ENCODE measurements at regions not wholly inside any gene's neighbourhood (a gene's known extent, or its start where the extent isn't known, plus 50 kb on each side); places are given as distances from the start of the nearest gene placed in this dataset.

GRCh38 chr20:11377761-11378160 lies 539.9 kb upstream of the BTBD3 start:
- DNase-seq (ENCODE audit: low read depth), result no peak
- no peak overlapping the region for H3K4me3 ChIP-seq (ENCODE audit: low read depth, low read length)
- no peak for TF ChIP-seq CTCF (IDR thresholded peaks at IDR 0.05; ENCODE audit: insufficient read depth, low read length)

DNA sequence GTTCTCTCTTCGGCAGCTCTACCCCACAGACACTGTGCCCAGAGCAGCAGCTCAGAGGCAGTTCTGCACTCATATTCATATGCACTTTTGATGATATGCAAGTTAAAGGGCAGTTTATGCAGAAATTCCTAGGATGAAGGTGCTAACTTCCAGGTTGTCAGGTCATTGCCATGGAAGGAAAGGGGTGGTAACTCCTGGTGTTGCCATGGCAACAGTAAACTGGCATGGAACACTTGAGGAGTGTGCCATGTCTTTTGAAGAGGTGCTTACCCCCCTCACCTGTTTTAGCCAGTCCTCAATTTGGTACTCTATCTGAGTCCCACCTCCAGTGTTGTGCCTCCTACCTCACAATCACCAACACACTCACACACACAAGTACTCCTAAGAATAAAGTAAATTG lies 539.4 kb upstream of the BTBD3 start:
- no peak overlapping the region for H3K4me3 ChIP-seq (ENCODE audit: low read depth, low read length)
- no peak for TF ChIP-seq CTCF (IDR thresholded peaks at IDR 0.05; ENCODE audit: insufficient read depth, low read length)
- no peak for DNase-seq (ENCODE audit: low read depth)

- no peak for DNase-seq (ENCODE audit: low read depth)
Measured at GRCh38 chr20:11379257-11380011, 538.3 kb upstream of the BTBD3 start.

GRCh38 chr20:11380283-11380682 lies 537.4 kb upstream of the BTBD3 start:
- no peak for TF ChIP-seq CTCF (IDR thresholded peaks at IDR 0.05; ENCODE audit: insufficient read depth, low read length)
- H3K4me3 ChIP-seq (ENCODE audit: low read depth, low read length), result no peak overlapping the region
- DNase-seq (ENCODE audit: low read depth), result no peak

More at GRCh38 chr20:11379257-11380011, 538.3 kb upstream of the BTBD3 start:
- H3K4me3 ChIP-seq (ENCODE audit: low read depth, low read length), result no peak overlapping the region
- no peak for TF ChIP-seq CTCF (IDR thresholded peaks at IDR 0.05; ENCODE audit: insufficient read depth, low read length)

DNA sequence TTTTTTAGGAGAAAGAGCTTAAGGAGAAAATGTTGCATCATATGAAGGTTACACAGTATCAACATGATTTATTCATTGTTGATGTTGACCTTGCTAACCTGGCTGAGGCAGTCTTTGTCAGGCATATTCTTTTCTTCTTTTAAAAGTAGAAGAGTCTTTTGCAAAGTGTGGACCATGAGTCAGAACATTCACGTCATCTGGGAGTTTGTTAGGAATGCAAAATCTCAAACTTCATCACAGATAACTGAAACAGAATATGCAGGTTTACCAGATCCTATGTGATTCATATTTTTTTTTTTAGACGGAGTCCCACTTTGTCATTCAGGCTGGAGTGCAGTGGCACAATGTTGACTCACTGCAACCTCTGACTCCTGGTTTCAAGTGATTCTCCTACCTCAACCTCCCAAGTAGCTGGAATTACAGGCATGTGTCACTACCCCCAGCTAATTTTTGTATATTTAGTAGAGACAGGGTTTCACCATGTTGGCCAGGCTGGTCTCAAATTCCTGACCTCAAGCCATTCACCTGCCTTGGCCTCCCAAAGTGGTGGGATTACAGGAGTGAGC lies 530.4 kb upstream of the BTBD3 start:
- H3K4me3 ChIP-seq (ENCODE audit: low read depth, low read length), result no peak overlapping the region
- no peak for TF ChIP-seq CTCF (IDR thresholded peaks at IDR 0.05; ENCODE audit: insufficient read depth, low read length)
- peak; percentile 92 for DNase-seq (ENCODE audit: low read depth)

GRCh38 chr20:11389186-11389585 lies 528.5 kb upstream of the BTBD3 start:
- no peak for DNase-seq (ENCODE audit: low read depth)
- no peak for TF ChIP-seq CTCF (IDR thresholded peaks at IDR 0.05; ENCODE audit: insufficient read depth, low read length)
- H3K4me3 ChIP-seq (ENCODE audit: low read depth, low read length), result no peak overlapping the region

Data from fibroblast of the aortic adventitia (primary cell).